HUES6 (cell line): ENCODE measurements at regions not wholly inside any gene's neighbourhood (a gene's known extent, or its start where the extent isn't known, plus 50 kb on each side); places are given as distances from the start of the nearest gene placed in this dataset.

Experiments
- H3K27ac ChIP-seq: 2 replicates; pipeline ENCODE4 v1.7.0; 2013; ENCODE audit warnings: low read depth, mild to moderate bottlenecking, low read length, inconsistent platforms
- H3K27me3 ChIP-seq: 2 replicates; pipeline ENCODE4 v1.6.1; 2013; ENCODE audit warnings: low read length; ENCODE audit not compliant: control insufficient read depth, insufficient read depth
- H3K36me3 ChIP-seq: 2 replicates; pipeline ENCODE4 v1.6.1; 2013; ENCODE audit warnings: low read length; ENCODE audit not compliant: control insufficient read depth, insufficient read depth
- H3K4me1 ChIP-seq: 2 replicates; pipeline ENCODE4 v1.6.1; 2013; ENCODE audit warnings: low read length; ENCODE audit not compliant: control insufficient read depth, insufficient read depth
- H3K4me3 ChIP-seq: 2 replicates; pipeline ENCODE4 v1.5.1; 2013; ENCODE audit warnings: low read depth, low read length
- H3K9ac ChIP-seq: one replicate; pipeline ENCODE4 v1.6.1; 2013; ENCODE audit warnings: mild to moderate bottlenecking, low read length
- H3K9me3 ChIP-seq: 2 replicates; pipeline ENCODE4 v1.6.1; 2013; ENCODE audit warnings: low read depth, low read length; ENCODE audit not compliant: control insufficient read depth, insufficient read depth

DNA sequence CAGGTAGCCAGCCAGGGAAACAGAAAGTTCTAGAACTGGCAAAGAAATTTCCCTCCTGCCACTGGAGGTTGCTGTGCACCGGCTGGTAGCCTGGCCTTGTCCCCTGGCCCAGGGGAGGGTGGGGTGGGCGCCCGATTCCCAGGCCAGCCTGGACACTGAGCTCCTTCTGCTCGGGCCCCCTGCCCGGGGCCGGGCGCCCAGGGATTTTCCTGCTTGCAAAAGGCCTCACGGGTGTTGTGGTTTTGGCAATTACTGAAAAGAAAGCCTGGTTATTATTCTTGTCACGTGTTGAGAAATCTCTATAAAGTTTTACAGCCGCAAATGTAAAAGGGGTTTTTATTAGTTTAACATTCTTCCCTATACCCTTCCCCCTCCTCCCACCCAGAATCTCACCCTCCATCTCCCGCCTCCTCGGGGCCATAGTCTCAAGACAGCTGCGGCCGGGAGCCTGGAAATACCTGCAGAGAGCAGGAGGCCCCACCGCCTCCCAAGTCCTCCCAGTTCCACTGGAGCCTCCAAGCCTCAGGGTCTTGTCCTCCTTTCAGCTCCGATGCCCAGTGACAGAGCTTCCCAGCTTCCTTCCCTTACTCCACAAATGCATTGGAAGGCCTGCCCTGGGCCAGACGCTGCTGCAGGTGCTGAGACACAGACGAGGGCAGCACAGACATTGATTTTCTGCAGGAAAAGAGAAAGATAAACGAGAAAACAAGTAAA, 1515.6 kb downstream of the TBC1D22A start:
- H3K9ac ChIP-seq = no peak overlapping the region
- peaks cover 11% of the 10 kb centered on the region; the same call in 1 of the 2 replicates for H3K4me1 ChIP-seq
- H3K27ac ChIP-seq = no peak overlapping the region
- no peaks in the 10 kb centered on the region for H3K36me3 ChIP-seq
- no peak overlapping the region for H3K4me3 ChIP-seq
- no peaks in the 10 kb centered on the region; the same call in 1 of the 2 replicates for H3K9me3 ChIP-seq
- no peaks in the 10 kb centered on the region for H3K27me3 ChIP-seq

DNA sequence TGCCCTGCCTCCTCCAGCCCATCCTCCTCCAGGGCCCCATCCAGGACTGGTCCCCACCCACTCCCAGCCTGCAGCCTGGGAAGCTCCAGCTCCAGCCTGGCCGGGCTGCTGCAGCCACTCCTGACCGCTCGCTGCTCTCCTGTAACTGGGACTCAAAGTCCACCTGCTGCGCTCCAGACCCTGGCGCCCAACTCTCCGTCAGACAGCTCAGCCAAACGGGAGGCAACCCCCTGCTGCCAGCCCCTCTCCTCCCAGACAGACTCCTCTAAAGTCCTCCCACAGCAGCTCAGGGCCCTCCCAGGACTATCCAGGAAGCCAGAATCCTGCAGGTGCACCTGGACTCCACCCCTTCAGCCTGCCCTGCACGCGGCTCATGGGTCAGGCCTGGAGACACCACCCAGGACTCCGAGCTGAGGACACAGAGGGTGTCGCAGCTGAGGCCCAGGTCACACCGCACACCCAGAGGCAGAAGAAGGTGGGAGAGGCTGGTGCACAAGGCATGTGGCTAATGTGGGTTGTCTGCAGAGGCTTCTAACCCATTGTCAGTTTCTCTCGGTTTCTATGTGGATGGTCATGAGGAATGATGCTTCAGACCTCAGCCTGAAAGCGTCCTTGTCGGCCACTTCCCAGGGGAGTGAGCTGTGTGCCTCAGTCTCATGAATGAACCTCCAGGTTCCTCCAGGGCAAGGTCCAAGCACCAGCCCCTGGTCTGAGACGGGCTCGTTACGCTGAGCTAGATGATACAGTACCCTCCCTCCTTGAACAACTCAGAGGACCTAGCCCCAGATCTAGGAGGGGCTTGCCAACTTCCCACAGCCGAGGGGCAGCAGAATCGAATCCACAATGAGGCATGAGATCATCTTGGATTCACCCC, 1514.8 kb downstream of the TBC1D22A start:
- H3K27me3 ChIP-seq = no peaks in the 10 kb centered on the region
- no peak overlapping the region for H3K4me3 ChIP-seq
- no peaks in the 10 kb centered on the region for H3K36me3 ChIP-seq
- peaks cover 11% of the 10 kb centered on the region; the same call in 1 of the 2 replicates for H3K4me1 ChIP-seq
- H3K27ac ChIP-seq = no peak overlapping the region
- no peaks in the 10 kb centered on the region; the same call in 1 of the 2 replicates for H3K9me3 ChIP-seq
- H3K9ac ChIP-seq = no peak overlapping the region

DNA sequence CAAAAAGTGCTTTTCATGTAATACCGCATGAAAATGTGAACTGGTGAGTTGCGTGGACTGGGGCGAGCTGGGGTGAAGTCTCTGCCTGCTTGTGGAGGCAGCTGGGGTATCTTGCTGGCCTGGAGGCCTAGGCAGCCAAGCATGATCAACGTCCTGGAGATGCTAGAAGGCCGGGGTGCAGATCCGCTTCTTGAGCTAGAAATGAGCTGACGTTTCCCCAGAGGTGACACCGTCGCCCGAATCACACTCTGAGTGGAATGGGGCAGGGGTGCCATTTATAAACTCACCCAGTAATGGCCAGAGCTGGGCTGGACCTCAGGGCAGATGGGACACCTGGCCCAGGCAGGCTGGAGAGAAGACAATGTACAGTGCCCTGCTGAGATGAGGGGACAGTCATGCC, 1513.0 kb downstream of the TBC1D22A start:
- no peak overlapping the region for H3K4me3 ChIP-seq
- H3K9ac ChIP-seq = no peak overlapping the region
- H3K27ac ChIP-seq = no peak overlapping the region
- peaks cover 11% of the 10 kb centered on the region; the same call in 1 of the 2 replicates for H3K4me1 ChIP-seq
- no peaks in the 10 kb centered on the region; the same call in 1 of the 2 replicates for H3K9me3 ChIP-seq
- no peaks in the 10 kb centered on the region for H3K27me3 ChIP-seq
- H3K36me3 ChIP-seq = no peaks in the 10 kb centered on the region

DNA sequence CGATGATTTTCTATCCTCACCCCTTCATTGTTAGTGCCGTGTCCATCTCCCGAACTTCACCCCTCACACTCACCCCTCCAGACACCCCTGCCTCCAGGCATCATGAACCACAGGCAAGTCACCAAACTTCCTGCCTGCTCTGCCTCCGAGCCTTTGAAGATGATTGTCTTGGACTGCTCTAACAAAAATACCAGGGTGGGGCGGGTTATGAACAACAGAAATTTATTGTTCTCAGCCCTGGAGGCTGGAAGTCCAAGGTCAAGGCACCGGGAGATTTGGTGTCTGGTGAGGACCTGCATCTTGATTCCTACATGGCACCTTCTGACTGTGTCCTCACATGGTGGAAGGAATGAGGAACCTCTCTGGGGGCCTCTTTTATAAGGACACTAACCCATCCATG, 1508.3 kb downstream of the TBC1D22A start:
- no peaks in the 10 kb centered on the region; the same call in 1 of the 2 replicates for H3K4me1 ChIP-seq
- H3K9ac ChIP-seq = no peak overlapping the region
- H3K27ac ChIP-seq = no peak overlapping the region
- no peaks in the 10 kb centered on the region for H3K36me3 ChIP-seq
- no peaks in the 10 kb centered on the region for H3K27me3 ChIP-seq
- H3K9me3 ChIP-seq = no peaks in the 10 kb centered on the region; the same call in 1 of the 2 replicates
- no peak overlapping the region for H3K4me3 ChIP-seq

DNA sequence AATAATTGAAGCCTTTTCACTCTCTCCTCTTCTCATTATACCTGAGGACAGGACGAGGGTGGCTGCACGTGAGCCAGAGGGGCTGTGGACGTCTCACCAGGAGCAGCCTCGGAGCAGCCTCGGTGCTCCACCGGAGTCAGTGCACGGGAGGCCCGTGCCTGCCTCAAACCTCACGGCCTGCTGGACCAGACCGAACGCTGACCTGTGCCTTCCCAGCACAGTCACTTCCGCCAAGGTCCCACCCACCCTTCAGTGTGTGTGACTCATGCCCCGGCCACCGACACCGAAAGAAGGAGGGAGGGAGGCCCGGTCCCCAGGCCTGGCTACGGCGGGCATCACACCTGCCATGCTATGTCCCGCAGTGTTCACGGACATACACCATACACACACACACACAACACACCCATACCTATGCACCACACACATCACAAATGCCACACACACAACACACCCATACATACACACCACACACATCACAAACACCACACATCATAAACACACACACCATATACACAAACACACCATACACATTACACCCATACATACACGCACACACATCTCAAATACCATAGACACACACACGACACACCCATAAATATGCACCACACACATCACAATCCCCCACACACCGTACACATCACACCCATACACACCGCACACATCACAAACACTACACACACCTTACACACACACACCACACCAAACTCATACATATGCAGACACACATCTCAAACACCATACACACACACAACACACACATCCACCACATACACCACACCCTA, 1506.5 kb downstream of the TBC1D22A start:
- no peaks in the 10 kb centered on the region; the same call in 1 of the 2 replicates for H3K4me1 ChIP-seq
- no peak overlapping the region for H3K4me3 ChIP-seq
- H3K27me3 ChIP-seq = no peaks in the 10 kb centered on the region
- H3K9me3 ChIP-seq = no peaks in the 10 kb centered on the region; the same call in 1 of the 2 replicates
- no peak overlapping the region for H3K27ac ChIP-seq
- H3K9ac ChIP-seq = no peak overlapping the region
- H3K36me3 ChIP-seq = no peaks in the 10 kb centered on the region

DNA sequence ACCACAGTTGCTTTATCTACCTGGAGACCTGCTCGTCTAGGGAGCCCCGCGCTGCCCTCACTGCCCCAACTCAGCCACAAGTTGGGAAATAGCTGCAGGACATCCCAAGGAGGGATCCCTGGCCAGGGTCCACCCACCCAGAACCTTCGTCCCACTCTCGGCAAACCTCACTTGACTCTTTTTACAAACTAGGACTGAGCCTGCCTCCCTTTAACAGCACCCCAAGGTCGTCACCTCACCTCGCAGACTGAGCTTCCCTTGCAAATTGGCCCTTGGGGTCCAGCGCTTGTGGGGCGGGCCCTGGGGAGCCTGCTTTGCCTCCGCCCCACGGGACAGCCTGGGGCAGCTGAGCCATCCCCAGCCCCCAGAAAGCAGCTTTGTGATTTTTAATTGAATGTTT, 1505.8 kb downstream of the TBC1D22A start:
- H3K27ac ChIP-seq = no peak overlapping the region
- no peak overlapping the region for H3K4me3 ChIP-seq
- H3K9me3 ChIP-seq = no peaks in the 10 kb centered on the region
- no peaks in the 10 kb centered on the region for H3K36me3 ChIP-seq
- no peaks in the 10 kb centered on the region; the same call in 1 of the 2 replicates for H3K4me1 ChIP-seq
- no peaks in the 10 kb centered on the region for H3K27me3 ChIP-seq
- no peak overlapping the region for H3K9ac ChIP-seq

DNA sequence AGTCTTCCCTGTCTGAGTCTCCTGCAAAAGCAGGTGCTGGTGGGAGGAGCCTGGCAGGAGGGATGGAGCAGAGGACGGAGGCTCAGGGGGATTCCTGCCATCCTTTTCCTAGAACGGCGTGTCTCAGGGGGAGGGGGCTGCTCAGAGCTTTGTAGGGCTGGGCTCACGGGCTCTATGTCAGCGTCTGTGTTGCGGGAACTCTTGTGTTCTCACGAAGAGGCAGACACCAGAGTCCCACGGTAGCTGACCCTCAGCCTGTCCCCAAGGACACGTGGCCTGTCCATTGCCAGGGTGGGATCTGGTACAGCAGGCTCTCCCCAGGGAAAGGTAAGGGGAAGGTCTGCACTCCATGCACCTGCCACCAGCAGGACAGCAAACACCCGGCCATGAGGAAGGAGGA, 1505.2 kb downstream of the TBC1D22A start:
- no peak overlapping the region for H3K9ac ChIP-seq
- no peaks in the 10 kb centered on the region for H3K36me3 ChIP-seq
- no peak overlapping the region for H3K4me3 ChIP-seq
- no peaks in the 10 kb centered on the region for H3K27me3 ChIP-seq
- H3K9me3 ChIP-seq = no peaks in the 10 kb centered on the region; the same call in 1 of the 2 replicates
- no peak overlapping the region for H3K27ac ChIP-seq
- H3K4me1 ChIP-seq = no peaks in the 10 kb centered on the region; the same call in 1 of the 2 replicates

DNA sequence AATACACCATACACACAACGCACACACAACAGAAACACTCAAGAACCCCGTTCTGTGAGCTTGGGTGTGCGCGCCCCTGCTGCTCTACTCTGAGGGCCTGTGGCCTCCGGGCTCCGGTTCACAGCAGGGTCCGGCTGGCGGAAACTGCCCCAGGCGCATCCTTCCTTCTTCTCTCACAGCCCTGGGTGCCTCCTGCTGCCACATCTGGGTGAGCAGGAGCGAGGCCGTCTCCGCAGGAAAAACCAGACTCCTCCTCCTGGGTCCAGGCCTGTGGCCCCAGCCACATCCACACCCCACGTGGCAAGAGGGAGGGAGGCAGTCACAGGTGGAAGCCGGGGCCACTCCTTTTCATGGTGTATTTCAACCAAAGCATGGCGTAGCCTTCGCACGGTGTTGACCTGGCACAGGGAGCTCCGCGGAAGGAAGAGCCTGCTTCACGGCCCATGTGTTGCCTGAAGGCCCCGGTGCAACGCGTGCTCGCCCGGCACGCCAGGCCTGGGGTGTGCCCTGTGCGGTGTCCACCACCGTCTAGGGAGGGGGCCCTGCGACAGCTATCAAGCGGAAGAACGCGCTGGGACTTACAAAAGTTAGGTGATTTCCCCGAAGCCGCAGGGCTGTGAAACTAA, 1502.7 kb downstream of the TBC1D22A start:
- Histone ChIP-seq H3K4me1 (no peaks in the 10 kb centered on the region; the same call in 1 of the 2 replicates), H3K4me3 (no peak overlapping the region), H3K36me3 (no peaks in the 10 kb centered on the region), H3K9me3 (peaks cover 10% of the 10 kb centered on the region; the same call in 1 of the 2 replicates), H3K27ac (no peak overlapping the region), H3K9ac (no peak overlapping the region), H3K27me3 (no peaks in the 10 kb centered on the region)

DNA sequence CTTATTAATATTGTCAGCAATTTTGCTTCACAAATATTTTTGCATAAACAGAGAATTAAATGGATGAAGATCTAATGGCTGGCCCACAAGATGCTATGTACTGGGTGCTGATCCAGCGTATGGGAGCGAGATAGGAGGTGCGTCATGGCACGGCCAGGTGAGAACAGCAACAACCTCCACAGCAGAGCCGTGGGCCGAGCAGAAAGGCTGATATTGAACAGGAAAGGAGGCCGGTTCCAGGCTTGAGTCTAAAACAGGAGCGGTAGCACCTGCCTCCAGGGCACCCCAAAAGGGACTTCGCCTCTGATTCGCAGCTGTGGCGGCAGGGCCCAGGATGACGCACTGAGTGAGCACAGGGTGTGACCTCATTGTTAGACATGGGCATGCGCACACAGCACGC, 1502.1 kb downstream of the TBC1D22A start:
- no peaks in the 10 kb centered on the region for H3K36me3 ChIP-seq
- H3K9ac ChIP-seq = no peak overlapping the region
- peaks cover 10% of the 10 kb centered on the region; the same call in 1 of the 2 replicates for H3K9me3 ChIP-seq
- H3K27ac ChIP-seq = no peak overlapping the region
- H3K4me3 ChIP-seq = no peak overlapping the region
- no peaks in the 10 kb centered on the region for H3K27me3 ChIP-seq
- no peaks in the 10 kb centered on the region; the same call in 1 of the 2 replicates for H3K4me1 ChIP-seq

DNA sequence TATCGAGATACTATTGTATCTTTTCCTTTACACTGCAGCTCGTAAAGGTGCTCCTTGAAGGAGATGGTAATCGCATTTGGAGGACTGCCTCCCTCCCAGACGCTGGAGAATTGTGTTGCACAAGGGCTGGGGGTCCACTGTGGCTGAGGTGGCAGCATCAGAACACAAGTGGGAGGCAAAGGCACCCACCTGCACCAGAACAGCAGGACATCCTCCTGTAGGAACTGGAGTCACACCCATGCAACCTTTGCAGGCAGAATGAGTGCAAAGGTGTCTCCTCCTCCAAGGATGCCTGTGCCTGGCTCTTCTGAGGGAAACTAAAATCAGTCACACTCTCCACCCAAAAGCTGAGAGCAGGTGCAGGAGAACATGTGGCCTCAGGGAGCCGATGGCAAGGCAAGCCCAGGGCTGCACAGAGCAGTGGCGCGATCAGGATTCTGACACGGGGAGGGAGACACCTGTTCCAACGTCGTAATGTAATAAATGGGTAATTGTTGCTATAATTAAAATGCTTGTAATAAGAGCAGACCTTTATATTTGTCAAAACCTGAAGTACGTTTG, 1501.4 kb downstream of the TBC1D22A start:
- no peak overlapping the region for H3K4me3 ChIP-seq
- H3K27me3 ChIP-seq = no peaks in the 10 kb centered on the region
- no peaks in the 10 kb centered on the region for H3K36me3 ChIP-seq
- no peak overlapping the region for H3K27ac ChIP-seq
- H3K9me3 ChIP-seq = peaks cover 12% of the 10 kb centered on the region; the same call in 1 of the 2 replicates
- no peaks in the 10 kb centered on the region; the same call in 1 of the 2 replicates for H3K4me1 ChIP-seq
- H3K9ac ChIP-seq = no peak overlapping the region
